Forelimb muscle (tissue), 1 donor: ENCODE measurements at regions not wholly inside any gene's neighbourhood (a gene's known extent, or its start where the extent isn't known, plus 50 kb on each side); places are given as distances from the start of the nearest gene placed in this dataset.

Experiments
- DNase-seq: peaks from one replicate; pipeline ENCODE4 v3.0.0-alpha.2; 2013; ENCODE audit warnings: low read depth

GRCh38 chr1:5385956-5386355 is 606.3 kb downstream of the NPHP4 start:
- DNase-seq = no peak

GRCh38 chr1:5385096-5385799 is 607.0 kb downstream of the NPHP4 start:
- no peak for DNase-seq

GRCh38 chr1:5381491-5381890 is 610.7 kb downstream of the NPHP4 start:
- DNase-seq = no peak

- no peak for DNase-seq
These were observed 613.0 kb downstream of the NPHP4 start for GRCh38 chr1:5379176-5379759.

GRCh38 chr1:5376538-5377247 is 615.5 kb downstream of the NPHP4 start:
- DNase-seq = no peak

GRCh38 chr1:5375481-5375880 is 616.7 kb downstream of the NPHP4 start:
- no peak for DNase-seq

- DNase-seq = no peak
These were observed 618.0 kb downstream of the NPHP4 start for GRCh38 chr1:5374192-5374591.

GRCh38 chr1:5373281-5373680 is 618.9 kb downstream of the NPHP4 start:
- no peak for DNase-seq

- no peak for DNase-seq
These were observed 621.0 kb downstream of the NPHP4 start for GRCh38 chr1:5371270-5371669.

GRCh38 chr1:5370311-5370710 is 621.9 kb downstream of the NPHP4 start:
- DNase-seq = no peak

GRCh38 chr1:5369223-5369622 is 623.0 kb downstream of the NPHP4 start:
- no peak for DNase-seq

GRCh38 chr1:5368201-5368600 is 624.0 kb downstream of the NPHP4 start:
- DNase-seq = no peak

- no peak for DNase-seq
These were observed 624.9 kb downstream of the NPHP4 start for GRCh38 chr1:5367306-5367705.

GRCh38 chr1:5365751-5366150 is 626.5 kb downstream of the NPHP4 start:
- DNase-seq = no peak

- no peak for DNase-seq
These were observed 627.6 kb downstream of the NPHP4 start for GRCh38 chr1:5364591-5364990.

- DNase-seq = no peak
These were observed 637.5 kb downstream of the NPHP4 start for GRCh38 chr1:5354681-5355080.

GRCh38 chr1:5351366-5351765 is 640.9 kb downstream of the NPHP4 start:
- no peak for DNase-seq

GRCh38 chr1:5349526-5349925 is 642.7 kb downstream of the NPHP4 start:
- DNase-seq = no peak

GRCh38 chr1:5348732-5349465 is 643.3 kb downstream of the NPHP4 start:
- DNase-seq = no peak

- DNase-seq = no peak
These were observed 644.5 kb downstream of the NPHP4 start for GRCh38 chr1:5347726-5348125.

GRCh38 chr1:5345556-5345955 is 646.7 kb downstream of the NPHP4 start:
- DNase-seq = no peak

- no peak for DNase-seq
These were observed 648.8 kb downstream of the NPHP4 start for GRCh38 chr1:5343256-5344020.
